GM12878 (cell line): ENCODE measurements at regions not wholly inside any gene's neighbourhood (a gene's known extent, or its start where the extent isn't known, plus 50 kb on each side); places are given as distances from the start of the nearest gene placed in this dataset.
A peak's percentile ranks its signal among the peaks of the same experiment; 100 is the strongest.

Source experiments
- ATF7 ChIP-seq: fragments of 450-650 bp; IDR thresholded peaks from 2 replicates; pipeline ENCODE4 v1.6.1; 2016; ENCODE audit warnings: low read depth, mild to moderate bottlenecking
- CHD1 ChIP-seq: IDR thresholded peaks from 2 replicates; pipeline ENCODE4 v1.6.1; 2012; ENCODE audit warnings: low read depth, low read length, improper control_type of control experiment
- ETV6 ChIP-seq, 2 experiments: fragments of 450-650 bp in 1 of 2; IDR thresholded peaks in 1 of 2; conservative IDR thresholded peaks in 1 of 2; 2 replicates each; pipeline ENCODE4 v1.6.1; 2014; ENCODE audit warnings: antibody characterized with exemption in 1 of 2, borderline replicate concordance in 1 of 2, low read depth in 1 of 2, mild to moderate bottlenecking in 1 of 2, moderate library complexity in 1 of 2
- HDGF ChIP-seq: fragments of 450-650 bp; IDR thresholded peaks from 2 replicates; pipeline ENCODE4 v1.6.1; 2016; ENCODE audit warnings: antibody characterized with exemption
- IKZF2 ChIP-seq, 2 experiments: fragments of 450-650 bp; IDR thresholded peaks; 2 replicates each; pipeline ENCODE4 v1.6.1; 2017; ENCODE audit warnings: mild to moderate bottlenecking in 2 of 2, moderate library complexity in 2 of 2
- JUNB ChIP-seq: IDR thresholded peaks from 2 replicates; pipeline ENCODE4 v1.6.1; 2016; ENCODE audit warnings: antibody characterized with exemption, mild to moderate bottlenecking
- MLLT1 ChIP-seq: fragments of 450-650 bp; IDR thresholded peaks from 2 replicates; pipeline ENCODE4 v1.6.1; 2016; ENCODE audit warnings: mild to moderate bottlenecking
- POLR2A ChIP-seq: IDR thresholded peaks from 2 replicates; pipeline ENCODE4 v1.6.1; 2011; ENCODE audit warnings: low read depth, mild to moderate bottlenecking, low read length
- RFX5 ChIP-seq: IDR thresholded peaks from 2 replicates; pipeline ENCODE4 v1.6.1; 2011; ENCODE audit warnings: low read depth, low read length, improper control_type of control experiment
- RUNX3 ChIP-seq: IDR thresholded peaks from 2 replicates; pipeline ENCODE4 v1.6.1; 2012; ENCODE audit warnings: low read length, inconsistent platforms
- SPI1 ChIP-seq: IDR thresholded peaks from 2 replicates; pipeline ENCODE4 v1.6.1; 2011; ENCODE audit warnings: low read depth, mild to moderate bottlenecking, low read length, moderate library complexity, borderline replicate concordance; ENCODE audit not compliant: insufficient read depth
- SREBF2 ChIP-seq: IDR thresholded peaks from 2 replicates; pipeline ENCODE4 v1.6.1; 2012; ENCODE audit warnings: mild to moderate bottlenecking, low read length
- SUPT20H ChIP-seq: IDR thresholded peaks from 2 replicates; pipeline ENCODE4 v1.6.1; 2011; ENCODE audit warnings: low read depth, mild to moderate bottlenecking, low read length, moderate library complexity, borderline replicate concordance; ENCODE audit not compliant: control insufficient read depth
- TAF1 ChIP-seq: IDR thresholded peaks from 2 replicates; pipeline ENCODE4 v1.6.1; 2011; ENCODE audit warnings: mild to moderate bottlenecking, low read depth, low read length, borderline replicate concordance
- TCF12 ChIP-seq: IDR thresholded peaks from 2 replicates; pipeline ENCODE4 v1.6.1; 2011; ENCODE audit warnings: low read depth, mild to moderate bottlenecking, low read length
- ZBTB40 ChIP-seq: fragments of 450-650 bp; IDR thresholded peaks from 2 replicates; pipeline ENCODE4 v1.6.1; 2016; ENCODE audit warnings: mild to moderate bottlenecking, moderate library complexity, borderline replicate concordance
- TF ChIP-seq, protein P1 (sequence below): fragments of 450-650 bp; formaldehyde crosslinking; IDR thresholded peaks from 2 replicates; pipeline ENCODE4 v1.4.0; 2022; ENCODE audit warnings: mild to moderate bottlenecking, moderate library complexity
- TF ChIP-seq, protein P2 (sequence below): fragments of 450-650 bp; IDR thresholded peaks from 2 replicates; pipeline ENCODE4 v1.6.1; 2017; ENCODE audit warnings: low read depth, mild to moderate bottlenecking, moderate library complexity
- TF ChIP-seq, protein P3 (sequence below): IDR thresholded peaks from 2 replicates; pipeline ENCODE4 v1.6.1; 2012; ENCODE audit warnings: low read depth, low read length, improper control_type of control experiment

DNA sequence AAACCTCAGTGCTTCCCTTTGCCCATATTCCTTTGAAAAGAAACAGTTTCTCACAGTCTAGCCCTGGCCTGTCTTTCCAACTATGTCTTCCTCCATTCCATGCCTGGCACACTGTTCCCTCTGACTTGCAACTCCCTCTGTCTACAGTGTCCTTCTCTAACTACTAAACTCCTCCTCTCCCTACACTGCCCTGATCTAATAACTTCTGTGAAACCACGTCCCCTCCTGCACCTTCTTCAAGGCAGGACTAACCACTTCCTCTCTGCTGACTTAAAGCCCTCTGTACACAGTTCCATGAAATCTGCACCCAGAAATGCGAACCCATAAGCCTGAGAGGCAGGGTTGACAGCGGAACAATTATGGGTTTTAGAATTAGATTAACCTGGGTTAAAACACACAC lies 62.2 kb upstream of the ATP1B1 start (continued):
- TF ChIP-seq, protein P1, sequence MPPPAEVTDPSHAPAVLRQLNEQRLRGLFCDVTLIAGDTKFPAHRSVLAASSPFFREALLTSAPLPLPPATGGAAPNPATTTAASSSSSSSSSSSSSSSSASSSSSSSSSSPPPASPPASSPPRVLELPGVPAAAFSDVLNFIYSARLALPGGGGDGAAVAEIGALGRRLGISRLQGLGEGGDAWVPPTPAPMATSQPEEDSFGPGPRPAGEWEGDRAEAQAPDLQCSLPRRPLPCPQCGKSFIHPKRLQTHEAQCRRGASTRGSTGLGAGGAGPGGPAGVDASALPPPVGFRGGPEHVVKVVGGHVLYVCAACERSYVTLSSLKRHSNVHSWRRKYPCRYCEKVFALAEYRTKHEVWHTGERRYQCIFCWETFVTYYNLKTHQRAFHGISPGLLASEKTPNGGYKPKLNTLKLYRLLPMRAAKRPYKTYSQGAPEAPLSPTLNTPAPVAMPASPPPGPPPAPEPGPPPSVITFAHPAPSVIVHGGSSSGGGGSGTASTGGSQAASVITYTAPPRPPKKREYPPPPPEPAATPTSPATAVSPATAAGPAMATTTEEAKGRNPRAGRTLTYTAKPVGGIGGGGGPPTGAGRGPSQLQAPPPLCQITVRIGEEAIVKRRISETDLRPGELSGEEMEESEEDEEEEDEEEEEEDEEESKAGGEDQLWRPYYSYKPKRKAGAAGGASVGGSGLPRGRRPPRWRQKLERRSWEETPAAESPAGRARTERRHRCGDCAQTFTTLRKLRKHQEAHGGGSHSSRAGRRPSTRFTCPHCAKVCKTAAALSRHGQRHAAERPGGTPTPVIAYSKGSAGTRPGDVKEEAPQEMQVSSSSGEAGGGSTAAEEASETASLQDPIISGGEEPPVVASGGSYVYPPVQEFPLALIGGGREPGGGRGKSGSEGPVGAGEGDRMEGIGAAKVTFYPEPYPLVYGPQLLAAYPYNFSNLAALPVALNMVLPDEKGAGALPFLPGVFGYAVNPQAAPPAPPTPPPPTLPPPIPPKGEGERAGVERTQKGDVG (CRISPR knock-in tag), result no peak
- no peak for TF ChIP-seq POLR2A
- no peak for TF ChIP-seq TAF1
- TF ChIP-seq JUNB, result no peak
- peak; percentile 97 for TF ChIP-seq HDGF
- peak; percentile 90 for TF ChIP-seq RUNX3
- TF ChIP-seq IKZF2 (IDR thresholded peaks at IDR 0.05), result peak; percentile 70 to 84; a peak in 2 of 4 replicates
- TF ChIP-seq SUPT20H, result no peak
- no peak for TF ChIP-seq RFX5
- peak; percentile 16; the same call in 1 of the 2 replicates for TF ChIP-seq ATF7
- TF ChIP-seq SREBF2, result no peak
- TF ChIP-seq MLLT1, result peak; percentile 77
- TF ChIP-seq ZBTB40, result peak; percentile 42; the same call in 1 of the 2 replicates
- TF ChIP-seq, protein P2, sequence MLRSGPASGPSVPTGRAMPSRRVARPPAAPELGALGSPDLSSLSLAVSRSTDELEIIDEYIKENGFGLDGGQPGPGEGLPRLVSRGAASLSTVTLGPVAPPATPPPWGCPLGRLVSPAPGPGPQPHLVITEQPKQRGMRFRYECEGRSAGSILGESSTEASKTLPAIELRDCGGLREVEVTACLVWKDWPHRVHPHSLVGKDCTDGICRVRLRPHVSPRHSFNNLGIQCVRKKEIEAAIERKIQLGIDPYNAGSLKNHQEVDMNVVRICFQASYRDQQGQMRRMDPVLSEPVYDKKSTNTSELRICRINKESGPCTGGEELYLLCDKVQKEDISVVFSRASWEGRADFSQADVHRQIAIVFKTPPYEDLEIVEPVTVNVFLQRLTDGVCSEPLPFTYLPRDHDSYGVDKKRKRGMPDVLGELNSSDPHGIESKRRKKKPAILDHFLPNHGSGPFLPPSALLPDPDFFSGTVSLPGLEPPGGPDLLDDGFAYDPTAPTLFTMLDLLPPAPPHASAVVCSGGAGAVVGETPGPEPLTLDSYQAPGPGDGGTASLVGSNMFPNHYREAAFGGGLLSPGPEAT, result no peak
- peak in 1 of 2 experiments; percentile 42; a peak in 1 of 4 replicates for TF ChIP-seq ETV6 (conservative IDR thresholded peaks at IDR 0.05 in 1 of 2, IDR thresholded peaks at IDR 0.05 in 1 of 2; ENCODE audit: borderline replicate concordance in 1 of 2, low read depth in 1 of 2)
- TF ChIP-seq CHD1, result no peak
- peak; percentile 90 for TF ChIP-seq SPI1
- TF ChIP-seq TCF12, result no peak
- TF ChIP-seq, protein P3, sequence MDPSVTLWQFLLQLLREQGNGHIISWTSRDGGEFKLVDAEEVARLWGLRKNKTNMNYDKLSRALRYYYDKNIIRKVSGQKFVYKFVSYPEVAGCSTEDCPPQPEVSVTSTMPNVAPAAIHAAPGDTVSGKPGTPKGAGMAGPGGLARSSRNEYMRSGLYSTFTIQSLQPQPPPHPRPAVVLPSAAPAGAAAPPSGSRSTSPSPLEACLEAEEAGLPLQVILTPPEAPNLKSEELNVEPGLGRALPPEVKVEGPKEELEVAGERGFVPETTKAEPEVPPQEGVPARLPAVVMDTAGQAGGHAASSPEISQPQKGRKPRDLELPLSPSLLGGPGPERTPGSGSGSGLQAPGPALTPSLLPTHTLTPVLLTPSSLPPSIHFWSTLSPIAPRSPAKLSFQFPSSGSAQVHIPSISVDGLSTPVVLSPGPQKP, result no peak
